ENCODE measurements at regions not wholly inside any gene's neighbourhood (a gene's known extent, or its start where the extent isn't known, plus 50 kb on each side); places are given as distances from the start of the nearest gene placed in this dataset.

DNA sequence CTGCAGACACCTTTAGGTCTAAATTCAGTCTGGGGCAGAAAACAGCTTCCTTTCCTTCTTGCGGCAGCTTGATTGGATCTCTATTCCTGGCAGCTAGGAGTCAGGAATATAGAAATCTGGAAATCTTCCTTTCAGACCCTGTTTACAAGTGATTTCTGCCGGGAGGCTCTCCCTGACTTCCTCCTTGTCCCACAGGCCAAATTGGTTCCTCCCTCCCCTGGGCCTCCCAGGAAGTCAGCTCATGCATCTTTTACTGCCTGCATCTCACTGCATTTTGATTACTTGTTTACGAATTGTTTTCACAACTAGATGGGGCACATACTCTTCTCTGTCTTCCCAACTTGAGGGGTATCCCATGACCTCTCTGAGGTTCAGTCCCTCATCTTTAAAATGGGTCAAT is 206.3 kb downstream of the MAF start:
- Histone ChIP-seq H3K27ac (no peak overlapping the region), H3K27me3 (peaks cover 9% of the 10 kb centered on the region), H3K4me3 (no peak overlapping the region), H3K9me3 (ENCODE audit: low read depth) (no peaks in the 10 kb centered on the region), H4K20me1 (ENCODE audit: insufficient read depth, poor library complexity, severe bottlenecking) (no peaks in the 10 kb centered on the region), H3K79me2 (no peaks in the 10 kb centered on the region), H3K9me2 (replicated peaks; ENCODE audit: insufficient read depth) (no peaks in the 10 kb centered on the region), H3K4me2 (no peak overlapping the region), H3K36me3 (replicated peaks; ENCODE audit: insufficient read depth, low read depth) (no peaks in the 10 kb centered on the region), H2AFZ (no peak overlapping the region), H3K4me1 (ENCODE audit: insufficient read depth) (no peaks in the 10 kb centered on the region)
- DNase-seq (ENCODE audit: low spot score) = no peak
- 77% methylated on average over 3 of the region's 3 CpGs for WGBS (ENCODE audit: low lambda C conversion rate, missing lambda C conversion rate)
- no peak for TF ChIP-seq EZH2phosphoT487 (IDR thresholded peaks at IDR 0.05; ENCODE audit: low read depth, severe bottlenecking, unreplicated experiment)
- TF ChIP-seq, protein P1, sequence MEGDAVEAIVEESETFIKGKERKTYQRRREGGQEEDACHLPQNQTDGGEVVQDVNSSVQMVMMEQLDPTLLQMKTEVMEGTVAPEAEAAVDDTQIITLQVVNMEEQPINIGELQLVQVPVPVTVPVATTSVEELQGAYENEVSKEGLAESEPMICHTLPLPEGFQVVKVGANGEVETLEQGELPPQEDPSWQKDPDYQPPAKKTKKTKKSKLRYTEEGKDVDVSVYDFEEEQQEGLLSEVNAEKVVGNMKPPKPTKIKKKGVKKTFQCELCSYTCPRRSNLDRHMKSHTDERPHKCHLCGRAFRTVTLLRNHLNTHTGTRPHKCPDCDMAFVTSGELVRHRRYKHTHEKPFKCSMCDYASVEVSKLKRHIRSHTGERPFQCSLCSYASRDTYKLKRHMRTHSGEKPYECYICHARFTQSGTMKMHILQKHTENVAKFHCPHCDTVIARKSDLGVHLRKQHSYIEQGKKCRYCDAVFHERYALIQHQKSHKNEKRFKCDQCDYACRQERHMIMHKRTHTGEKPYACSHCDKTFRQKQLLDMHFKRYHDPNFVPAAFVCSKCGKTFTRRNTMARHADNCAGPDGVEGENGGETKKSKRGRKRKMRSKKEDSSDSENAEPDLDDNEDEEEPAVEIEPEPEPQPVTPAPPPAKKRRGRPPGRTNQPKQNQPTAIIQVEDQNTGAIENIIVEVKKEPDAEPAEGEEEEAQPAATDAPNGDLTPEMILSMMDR (IDR thresholded peaks at IDR 0.05; ENCODE audit: poor library complexity) = no peak

DNA sequence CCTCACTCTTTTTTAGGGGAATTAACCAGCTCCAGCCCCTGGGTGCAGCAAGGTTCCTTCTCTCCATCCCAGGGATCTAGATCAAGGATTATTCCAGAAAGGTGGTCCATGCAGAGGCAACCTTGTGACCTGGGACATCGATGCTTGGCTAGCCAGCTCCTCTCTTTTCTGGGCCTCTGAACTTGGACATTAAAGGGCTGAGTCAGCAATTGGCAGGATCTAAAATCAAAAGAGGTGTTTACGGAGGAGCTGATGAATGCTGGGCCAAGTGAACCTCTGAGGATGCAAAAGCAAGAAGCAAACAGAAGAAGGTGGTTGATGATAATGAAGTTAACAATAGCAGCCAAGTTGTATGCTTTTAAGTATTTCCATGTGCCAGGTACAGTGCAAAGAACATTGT is 207.0 kb downstream of the MAF start:
- H3K79me2 ChIP-seq = no peaks in the 10 kb centered on the region
- TF ChIP-seq, protein P1 (IDR thresholded peaks at IDR 0.05; ENCODE audit: poor library complexity) = no peak
- no peak for TF ChIP-seq EZH2phosphoT487 (IDR thresholded peaks at IDR 0.05; ENCODE audit: low read depth, severe bottlenecking, unreplicated experiment)
- TF ChIP-seq EZH2 (IDR thresholded peaks at IDR 0.05; ENCODE audit: borderline replicate concordance) = no peak
- no peaks in the 10 kb centered on the region for H3K9me3 ChIP-seq (ENCODE audit: low read depth)
- H3K4me1 ChIP-seq (ENCODE audit: insufficient read depth) = no peaks in the 10 kb centered on the region
- H3K9me2 ChIP-seq (replicated peaks; ENCODE audit: insufficient read depth) = no peaks in the 10 kb centered on the region
- no peak for DNase-seq (ENCODE audit: low spot score)
- H3K4me2 ChIP-seq = no peak overlapping the region
- 98% methylated on average over 2 of the region's 2 CpGs for WGBS (ENCODE audit: low lambda C conversion rate, missing lambda C conversion rate)
- no peak overlapping the region for H2AFZ ChIP-seq
- no peak overlapping the region for H3K4me3 ChIP-seq
- H3K27ac ChIP-seq = no peak overlapping the region
- H3K27me3 ChIP-seq = peaks cover 9% of the 10 kb centered on the region
- no peaks in the 10 kb centered on the region for H3K36me3 ChIP-seq (replicated peaks; ENCODE audit: insufficient read depth, low read depth)
- no peaks in the 10 kb centered on the region for H4K20me1 ChIP-seq (ENCODE audit: insufficient read depth, poor library complexity, severe bottlenecking)

DNA sequence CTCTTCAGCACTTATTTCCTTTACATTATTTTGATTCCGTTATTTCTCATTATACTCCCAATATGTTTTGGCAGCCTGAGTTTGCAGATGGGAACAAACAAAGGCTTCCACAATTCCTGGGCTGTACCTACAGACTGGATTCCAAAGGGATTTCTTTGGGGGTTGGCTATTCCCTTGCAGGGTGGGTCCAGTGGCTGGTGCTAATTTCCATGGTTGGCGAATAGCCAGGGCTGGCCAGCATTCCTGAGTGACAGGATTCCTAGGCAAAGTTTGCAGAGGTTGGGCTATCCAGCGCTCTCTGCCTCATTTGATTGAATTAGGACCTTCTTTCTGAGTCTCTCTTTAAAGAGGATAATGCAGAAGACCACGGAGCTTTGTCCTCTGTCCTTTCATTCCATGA is 207.4 kb downstream of the MAF start:
- WGBS (ENCODE audit: low lambda C conversion rate, missing lambda C conversion rate) = 74% methylated on average over 4 of the region's 4 CpGs
- TF ChIP-seq EZH2 (IDR thresholded peaks at IDR 0.05; ENCODE audit: borderline replicate concordance) = no peak
- no peak for TF ChIP-seq EZH2phosphoT487 (IDR thresholded peaks at IDR 0.05; ENCODE audit: low read depth, severe bottlenecking, unreplicated experiment)
- TF ChIP-seq, protein P1 (IDR thresholded peaks at IDR 0.05; ENCODE audit: poor library complexity) = no peak
- peaks cover 9% of the 10 kb centered on the region for H3K27me3 ChIP-seq
- H4K20me1 ChIP-seq (ENCODE audit: insufficient read depth, poor library complexity, severe bottlenecking) = no peaks in the 10 kb centered on the region
- H3K79me2 ChIP-seq = no peaks in the 10 kb centered on the region
- no peaks in the 10 kb centered on the region for H3K9me3 ChIP-seq (ENCODE audit: low read depth)
- H3K27ac ChIP-seq = no peak overlapping the region
- no peak overlapping the region for H2AFZ ChIP-seq
- no peak for DNase-seq (ENCODE audit: low spot score)
- H3K4me1 ChIP-seq (ENCODE audit: insufficient read depth) = no peaks in the 10 kb centered on the region
- no peak overlapping the region for H3K4me3 ChIP-seq
- no peak overlapping the region for H3K4me2 ChIP-seq
- H3K36me3 ChIP-seq (replicated peaks; ENCODE audit: insufficient read depth, low read depth) = no peaks in the 10 kb centered on the region
- no peaks in the 10 kb centered on the region for H3K9me2 ChIP-seq (replicated peaks; ENCODE audit: insufficient read depth)

DNA sequence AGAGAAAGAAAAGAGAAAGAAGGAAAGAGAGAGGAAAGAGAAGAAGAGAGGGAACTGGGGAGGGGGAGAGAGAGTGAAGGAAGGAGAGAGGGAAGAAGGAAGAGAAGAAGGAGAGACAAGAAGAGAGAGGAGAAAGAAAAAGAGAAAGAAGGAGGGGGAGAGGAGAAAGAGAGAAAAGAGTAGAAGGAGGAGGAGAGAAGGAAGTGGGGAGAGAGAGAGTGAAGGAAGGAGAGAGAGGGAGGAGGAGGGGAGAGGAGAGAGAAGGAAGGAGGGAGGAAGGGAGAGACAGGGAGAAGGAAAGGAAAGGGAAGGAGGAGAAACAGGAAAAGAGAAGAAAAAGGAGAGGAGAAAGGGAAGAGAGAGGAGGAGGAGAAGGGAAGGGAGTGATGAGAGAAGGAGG is 208.5 kb downstream of the MAF start:
- TF ChIP-seq EZH2 (IDR thresholded peaks at IDR 0.05; ENCODE audit: borderline replicate concordance) = no peak
- TF ChIP-seq EZH2phosphoT487 (IDR thresholded peaks at IDR 0.05; ENCODE audit: low read depth, severe bottlenecking, unreplicated experiment) = no peak
- no peak overlapping the region for H3K27ac ChIP-seq
- H3K4me2 ChIP-seq = no peak overlapping the region
- no peaks in the 10 kb centered on the region for H4K20me1 ChIP-seq (ENCODE audit: insufficient read depth, poor library complexity, severe bottlenecking)
- no peaks in the 10 kb centered on the region for H3K9me2 ChIP-seq (replicated peaks; ENCODE audit: insufficient read depth)
- no peak overlapping the region for H3K4me3 ChIP-seq
- H3K79me2 ChIP-seq = no peaks in the 10 kb centered on the region
- no peak for DNase-seq (ENCODE audit: low spot score)
- H2AFZ ChIP-seq = no peak overlapping the region
- no peaks in the 10 kb centered on the region for H3K36me3 ChIP-seq (replicated peaks; ENCODE audit: insufficient read depth, low read depth)
- H3K4me1 ChIP-seq (ENCODE audit: insufficient read depth) = no peaks in the 10 kb centered on the region
- H3K9me3 ChIP-seq (ENCODE audit: low read depth) = no peaks in the 10 kb centered on the region
- H3K27me3 ChIP-seq = peaks cover 9% of the 10 kb centered on the region
